K562 (cell line): ENCODE measurements at regions not wholly inside any gene's neighbourhood (a gene's known extent, or its start where the extent isn't known, plus 50 kb on each side); places are given as distances from the start of the nearest gene placed in this dataset.
A peak's percentile ranks its signal among the peaks of the same experiment; 100 is the strongest.

ENCODE experiments used
- ATAC-seq: fragments of 200-7000 bp; cut with Tn5 transposase; 3 replicates; pipeline ENCODE4 v1.9.1; 2020; ENCODE audit warnings: moderate library complexity
- BruUV-seq: library from RNA; stranded (reverse); fragments of 400-500 nt; replicated peaks from 2 replicates; lab custom pipeline; 2021; lab: Mats Ljungman, UMichigan
- CTCF ChIA-PET: fragments of 300-600 bp; formaldehyde crosslinking; extraction: SDS; loops from one replicate; lab custom pipeline; 2021; ENCODE audit warnings: low intra/inter-chr PET ratio; lab: Yijun Ruan, JAX
- POLR2A ChIA-PET: fragments of 300-600, 350-650 bp; sonication (Branson Sonifier 250); formaldehyde crosslinking; extraction: SDS; loops from one replicate; lab custom pipeline; 2021; ENCODE audit warnings: antibody characterized with exemption, inconsistent platforms; lab: Yijun Ruan, JAX
- DNase-seq, 4 experiments: peaks; one replicate each; pipeline versions ENCODE4 v3.0.0 to v3.0.0-alpha.2; 2011 to 2018; ENCODE audit warnings: low spot score in 3 of 4, mixed read lengths in 3 of 4; ENCODE audit errors: extremely low read depth in 1 of 4
- FAIRE-seq: peaks from 2 replicates; lab custom pipeline; 2011; peaks lifted over from hg19 to GRCh38; lab: Jason Lieb, UNC
- H2AFZ ChIP-seq: 2 replicates; pipeline ENCODE4 v1.6.0; 2011; ENCODE audit warnings: low read depth, low read length, control low read depth, inconsistent platforms
- H3K27ac ChIP-seq: fragments of 200-600 bp; 3 replicates; pipeline ENCODE4 v1.8.0; 2011; ENCODE audit warnings: low read depth, mild to moderate bottlenecking, control low read depth, inconsistent platforms, low read length, moderate library complexity, mixed read lengths; ENCODE audit errors: extremely low read depth
- H3K27me3 ChIP-seq, 2 experiments: fragments of 300-600 bp in 1 of 2; 2 replicates in 1 of 2; 3 replicates in 1 of 2; pipeline versions ENCODE4 v1.6.0 to v1.8.0; 2011; ENCODE audit warnings: inconsistent platforms in 2 of 2, low read length in 2 of 2, mild to moderate bottlenecking in 1 of 2, mixed read lengths in 1 of 2, moderate library complexity in 1 of 2; ENCODE audit not compliant: control insufficient read depth in 2 of 2, insufficient read depth in 2 of 2
- H3K36me3 ChIP-seq: fragments of 300-600 bp; 3 replicates; pipeline ENCODE4 v1.8.0; 2011; ENCODE audit warnings: mild to moderate bottlenecking, low read length, inconsistent platforms; ENCODE audit not compliant: control insufficient read depth, insufficient read depth
- H3K4me1 ChIP-seq, 2 experiments: fragments of 200-600 bp in 1 of 2; replicated peaks in 1 of 2; 2 replicates in 1 of 2; 3 replicates in 1 of 2; pipeline versions ENCODE4 v1.5.1 to v1.8.0; 2011; ENCODE audit warnings: inconsistent platforms in 2 of 2, low read length in 2 of 2, mild to moderate bottlenecking in 1 of 2, mixed read lengths in 1 of 2, moderate library complexity in 1 of 2; ENCODE audit not compliant: control insufficient read depth in 2 of 2, insufficient read depth in 2 of 2
- H3K4me2 ChIP-seq: 2 replicates; pipeline ENCODE4 v1.6.1; 2011; ENCODE audit warnings: low read length, control low read depth, inconsistent platforms, mixed read lengths; ENCODE audit not compliant: insufficient read depth
- H3K4me3 ChIP-seq: fragments of 200-600 bp; sonication (generic), shearing (Covaris generic); 2 replicates; pipeline ENCODE4 v1.5.1; 2016; ENCODE audit warnings: control low read depth, inconsistent platforms
- H3K79me2 ChIP-seq: fragments of 200-600 bp; 3 replicates; pipeline ENCODE4 v1.8.0; 2011; ENCODE audit warnings: low read length, inconsistent platforms; ENCODE audit not compliant: control insufficient read depth, insufficient read depth
- H3K9ac ChIP-seq, 2 experiments: 2 replicates each; pipeline versions ENCODE4 v1.6.0 to v1.6.1; 2011; ENCODE audit warnings: low read depth in 2 of 2, low read length in 2 of 2, control low read depth in 1 of 2, inconsistent platforms in 1 of 2, mild to moderate bottlenecking in 1 of 2, mixed read lengths in 1 of 2; ENCODE audit not compliant: insufficient read depth in 1 of 2
- H3K9me1 ChIP-seq: one replicate; pipeline ENCODE4 v1.6.0; 2011; ENCODE audit warnings: inconsistent platforms, mild to moderate bottlenecking, low read length, moderate library complexity; ENCODE audit not compliant: control insufficient read depth, insufficient read depth
- H3K9me3 ChIP-seq: replicated peaks from 2 replicates; pipeline ENCODE4 v1.5.1; 2011; ENCODE audit warnings: low read depth, low read length, inconsistent platforms; ENCODE audit not compliant: control insufficient read depth, insufficient read depth
- H4K20me1 ChIP-seq: replicated peaks from 2 replicates; pipeline ENCODE4 v1.6.1; 2011; ENCODE audit warnings: low read length, inconsistent platforms, mixed read lengths; ENCODE audit not compliant: control insufficient read depth, insufficient read depth
- FOSL1 ChIP-seq: fragments of 200-800 bp; sonication (Bioruptor generic); conservative IDR thresholded peaks from 2 replicates; pipeline ENCODE4 v1.6.1; 2016; ENCODE audit warnings: missing genetic modification characterization, missing compliant biosample characterization
- HMBOX1 ChIP-seq: sonication (generic); IDR thresholded peaks from 2 replicates; pipeline ENCODE4 v1.6.1; 2016
- STAT6 ChIP-seq: sonication (generic); formaldehyde crosslinking; IDR thresholded peaks from 2 replicates; pipeline ENCODE4 v1.8.1; 2023; ENCODE audit warnings: mild to moderate bottlenecking, missing genetic modification reagents
- TCF15 ChIP-seq: fragments of 250-450 bp; sonication (Bioruptor Pico); IDR thresholded peaks from 2 replicates; pipeline ENCODE4 v1.8.0; 2022; ENCODE audit warnings: moderate library complexity, mild to moderate bottlenecking, inconsistent platforms
- WGBS: fragments of 100-300 bp; shearing (Covaris generic); methylation state at CpG from one replicate; pipeline ENCODE4 v1.1.6; 2016; ENCODE audit warnings: low coverage, mixed read lengths; ENCODE audit not compliant: insufficient coverage; ENCODE audit errors: missing lambda C conversion rate; 5-methylcytosine and 5-hydroxymethylcytosine counted together
- in situ Hi-C: fragments of 300-500 bp; cut with MboI; formaldehyde crosslinking; loops from 4 replicates; pipeline ENCODE4 v1.15.0; 2018; ENCODE audit warnings: inconsistent platforms, mixed read lengths
- intact Hi-C: fragments of 100-400 bp; cut with micrococcal nuclease; formaldehyde crosslinking; loops from 2 replicates; pipeline ENCODE4 v1.14.2; 2022

- no TSS peak for BruUV-seq
- H3K4me3 ChIP-seq = no peak overlapping the region
- H3K27me3 ChIP-seq = peaks cover 0 to 8% of the 10 kb centered on the region in 2 experiments; a peak in 2 of 5 replicates
- no peaks in the 10 kb centered on the region for H3K9me3 ChIP-seq
- no peaks in the 10 kb centered on the region for H3K4me1 ChIP-seq
- no peak overlapping the region for H3K27ac ChIP-seq
- H2AFZ ChIP-seq = no peak overlapping the region
- in situ Hi-C loops = no loop called here
- no peak for ATAC-seq
- 0% methylated on average over 4 of the region's 4 CpGs for WGBS
- ChIA-PET CTCF (no interaction called here), POLR2A (no interaction called here)
- H3K9ac ChIP-seq = no peak overlapping the region
- TF ChIP-seq HMBOX1 = peak; percentile 37; the same call in 1 of the 2 replicates
- TF ChIP-seq STAT6 = no peak
- TF ChIP-seq TCF15 (CRISPR knock-in tag) = no peak
- TF ChIP-seq FOSL1 (tag) = 0 out of 2 replicates have a peak, but pooled peaks have one; percentile 26
- DNase-seq = no peak
- no peaks in the 10 kb centered on the region for H3K9me1 ChIP-seq
- H4K20me1 ChIP-seq = no peaks in the 10 kb centered on the region; the same call in 1 of the 2 replicates
- intact Hi-C loops = no loop called here
- H3K36me3 ChIP-seq = no peaks in the 10 kb centered on the region
- H3K79me2 ChIP-seq = no peaks in the 10 kb centered on the region
- no peak for FAIRE-seq
- no peak overlapping the region for H3K4me2 ChIP-seq
Measured at GRCh38 chr4:53914313-53915016, 149.9 kb downstream of the CHIC2 start.
